Neural progenitor cell (in vitro differentiated cells): ENCODE measurements at regions not wholly inside any gene's neighbourhood (a gene's known extent, or its start where the extent isn't known, plus 50 kb on each side); places are given as distances from the start of the nearest gene placed in this dataset.

Source experiments
- EZH2phosphoT487 ChIP-seq: fragments of 200-600 bp; sonication (generic); IDR thresholded peaks from 2 replicates; pipeline ENCODE4 v1.6.1; 2017; ENCODE audit warnings: antibody characterized with exemption
- TF ChIP-seq, protein P1 (sequence below): fragments of 200-600 bp; sonication (generic); IDR thresholded peaks from 2 replicates; pipeline ENCODE4 v1.5.1; 2017; ENCODE audit warnings: antibody characterized with exemption, mild to moderate bottlenecking

DNA sequence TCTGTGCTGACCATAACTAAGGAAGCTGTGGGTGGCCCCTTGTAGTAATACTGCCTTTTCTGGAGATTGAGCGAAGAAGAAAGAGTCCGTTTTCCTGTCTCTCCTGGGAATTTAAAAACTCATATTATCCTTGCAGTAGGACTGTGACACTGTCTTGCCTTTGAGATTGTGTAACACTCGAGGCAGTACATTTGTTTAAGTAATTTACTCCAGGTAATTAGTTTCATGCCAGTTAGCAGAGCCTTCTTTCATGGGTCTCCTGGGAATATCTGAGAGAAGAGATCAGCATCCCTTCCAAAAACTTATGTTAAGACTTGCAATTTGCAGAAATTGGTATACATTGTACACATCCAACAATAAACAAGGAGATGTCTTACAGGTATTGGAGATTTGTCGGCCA is 405.6 kb downstream of the DMRT2 start:
- TF ChIP-seq, protein P1, sequence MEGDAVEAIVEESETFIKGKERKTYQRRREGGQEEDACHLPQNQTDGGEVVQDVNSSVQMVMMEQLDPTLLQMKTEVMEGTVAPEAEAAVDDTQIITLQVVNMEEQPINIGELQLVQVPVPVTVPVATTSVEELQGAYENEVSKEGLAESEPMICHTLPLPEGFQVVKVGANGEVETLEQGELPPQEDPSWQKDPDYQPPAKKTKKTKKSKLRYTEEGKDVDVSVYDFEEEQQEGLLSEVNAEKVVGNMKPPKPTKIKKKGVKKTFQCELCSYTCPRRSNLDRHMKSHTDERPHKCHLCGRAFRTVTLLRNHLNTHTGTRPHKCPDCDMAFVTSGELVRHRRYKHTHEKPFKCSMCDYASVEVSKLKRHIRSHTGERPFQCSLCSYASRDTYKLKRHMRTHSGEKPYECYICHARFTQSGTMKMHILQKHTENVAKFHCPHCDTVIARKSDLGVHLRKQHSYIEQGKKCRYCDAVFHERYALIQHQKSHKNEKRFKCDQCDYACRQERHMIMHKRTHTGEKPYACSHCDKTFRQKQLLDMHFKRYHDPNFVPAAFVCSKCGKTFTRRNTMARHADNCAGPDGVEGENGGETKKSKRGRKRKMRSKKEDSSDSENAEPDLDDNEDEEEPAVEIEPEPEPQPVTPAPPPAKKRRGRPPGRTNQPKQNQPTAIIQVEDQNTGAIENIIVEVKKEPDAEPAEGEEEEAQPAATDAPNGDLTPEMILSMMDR, result no peak
- no peak for TF ChIP-seq EZH2phosphoT487
